ENCODE measurements at regions not wholly inside any gene's neighbourhood (a gene's known extent, or its start where the extent isn't known, plus 50 kb on each side); places are given as distances from the start of the nearest gene placed in this dataset.

DNA sequence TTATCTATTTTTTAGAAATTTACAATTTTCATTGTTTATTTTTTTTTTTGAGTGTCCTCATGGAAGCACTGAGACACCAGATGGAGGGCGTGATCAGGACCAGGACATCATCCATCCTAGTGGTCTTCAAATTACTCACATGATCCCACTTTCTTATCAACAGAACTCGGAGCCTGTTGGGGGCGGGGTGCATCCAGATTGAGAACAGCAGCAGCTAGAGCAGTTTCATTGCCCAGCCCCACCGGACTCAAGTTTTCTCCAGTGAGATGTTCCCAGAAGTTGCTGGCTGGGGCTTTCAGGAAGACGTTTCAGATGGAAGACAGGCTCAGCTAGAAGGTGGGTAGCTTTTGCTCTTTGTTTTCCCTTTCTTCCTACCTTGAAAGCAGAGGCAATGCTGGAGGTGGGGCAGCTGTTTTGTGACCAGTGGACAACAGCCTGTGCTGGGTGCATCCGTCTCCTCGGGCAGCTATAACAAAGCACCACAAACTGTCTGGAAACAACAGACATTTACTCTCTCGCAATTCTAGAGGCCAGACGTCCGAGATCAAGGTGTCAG, 562.1 kb downstream of the TBC1D22A start:
- Histone ChIP-seq H3K36me3 (ENCODE audit: control insufficient read depth in 5 of 5, insufficient read depth in 5 of 5, low read length in 5 of 5) (no peaks in the 10 kb centered on the region), H3K27ac (ENCODE audit: low read depth, low read length) (no peak overlapping the region), H3K27me3 (ENCODE audit: control insufficient read depth in 5 of 5, insufficient read depth in 4 of 5, low read length in 5 of 5) (peaks cover 0 to 3% (median under 1%) of the 10 kb centered on the region in 5 donors), H3K9me3 (ENCODE audit: control insufficient read depth in 5 of 5, low read length in 5 of 5) (peaks cover 0 to 29% (median 23%) of the 10 kb centered on the region in 5 donors), H3K4me3 (ENCODE audit: low read depth in 1 of 5, low read length in 5 of 5) (no peak overlapping the region), H3K9ac (ENCODE audit: low read length in 5 of 5) (no peak overlapping the region), H3K4me1 (ENCODE audit: control insufficient read depth in 5 of 5, insufficient read depth in 5 of 5, low read length in 5 of 5) (peaks cover 0 to 2% (median 0%) of the 10 kb centered on the region in 5 donors)

DNA sequence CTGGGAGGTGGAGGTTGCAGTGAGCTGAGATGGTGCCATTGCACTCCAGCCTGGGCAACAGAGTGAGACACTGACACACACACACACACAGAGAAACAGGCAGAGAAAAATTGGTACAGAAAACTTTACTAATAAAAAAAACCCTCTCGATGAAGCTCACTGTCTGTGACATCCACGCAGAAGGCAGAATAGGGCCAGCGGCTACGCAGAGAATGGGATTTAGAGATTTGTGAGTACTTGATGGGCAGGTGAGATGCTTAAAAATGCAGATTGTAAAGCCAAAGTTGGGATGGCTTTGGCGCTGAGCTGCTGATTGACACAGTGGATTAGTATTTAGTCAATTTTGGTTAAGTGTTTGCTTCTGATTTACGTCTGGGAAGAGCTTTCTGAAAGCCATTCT, 561.1 kb downstream of the TBC1D22A start:
- Histone ChIP-seq H3K4me3 (ENCODE audit: low read depth in 1 of 5, low read length in 5 of 5) (no peak overlapping the region), H3K27me3 (ENCODE audit: control insufficient read depth in 5 of 5, insufficient read depth in 4 of 5, low read length in 5 of 5) (no peaks in the 10 kb centered on the region), H3K27ac (ENCODE audit: low read depth, low read length) (no peak overlapping the region), H3K9me3 (ENCODE audit: control insufficient read depth in 5 of 5, low read length in 5 of 5) (peaks cover 0 to 29% (median 23%) of the 10 kb centered on the region in 5 donors), H3K4me1 (ENCODE audit: control insufficient read depth in 5 of 5, insufficient read depth in 5 of 5, low read length in 5 of 5) (no peaks in the 10 kb centered on the region), H3K36me3 (ENCODE audit: control insufficient read depth in 5 of 5, insufficient read depth in 5 of 5, low read length in 5 of 5) (no peaks in the 10 kb centered on the region), H3K9ac (ENCODE audit: low read length in 5 of 5) (no peak overlapping the region)

DNA sequence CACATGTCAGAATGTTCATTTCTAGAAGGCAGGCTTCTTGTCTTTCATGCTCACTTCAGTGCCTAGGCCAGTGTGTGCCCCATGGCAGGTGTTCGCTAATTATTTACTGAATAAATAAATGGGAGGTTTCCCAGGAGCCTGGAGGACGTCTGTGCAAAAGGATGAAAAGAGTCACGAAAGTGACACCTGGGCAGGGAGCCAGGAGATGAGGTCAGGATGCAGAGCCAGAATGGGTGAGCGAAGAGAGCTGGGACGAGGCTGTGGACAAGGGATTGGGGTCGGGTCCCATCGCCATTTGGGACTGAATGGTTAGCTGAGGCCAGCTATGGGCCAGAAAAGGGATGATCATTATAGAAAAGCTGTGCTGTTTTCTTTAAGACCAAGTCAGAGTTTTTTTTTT, 560.4 kb downstream of the TBC1D22A start:
- Histone ChIP-seq H3K9ac (ENCODE audit: low read length in 5 of 5) (no peak overlapping the region), H3K27ac (ENCODE audit: low read depth, low read length) (no peak overlapping the region), H3K4me1 (ENCODE audit: control insufficient read depth in 5 of 5, insufficient read depth in 5 of 5, low read length in 5 of 5) (no peaks in the 10 kb centered on the region), H3K36me3 (ENCODE audit: control insufficient read depth in 5 of 5, insufficient read depth in 5 of 5, low read length in 5 of 5) (no peaks in the 10 kb centered on the region), H3K4me3 (ENCODE audit: low read depth in 1 of 5, low read length in 5 of 5) (no peak overlapping the region), H3K27me3 (ENCODE audit: control insufficient read depth in 5 of 5, insufficient read depth in 4 of 5, low read length in 5 of 5) (no peaks in the 10 kb centered on the region), H3K9me3 (ENCODE audit: control insufficient read depth in 5 of 5, low read length in 5 of 5) (peaks cover 0 to 29% (median 23%) of the 10 kb centered on the region in 5 donors)

DNA sequence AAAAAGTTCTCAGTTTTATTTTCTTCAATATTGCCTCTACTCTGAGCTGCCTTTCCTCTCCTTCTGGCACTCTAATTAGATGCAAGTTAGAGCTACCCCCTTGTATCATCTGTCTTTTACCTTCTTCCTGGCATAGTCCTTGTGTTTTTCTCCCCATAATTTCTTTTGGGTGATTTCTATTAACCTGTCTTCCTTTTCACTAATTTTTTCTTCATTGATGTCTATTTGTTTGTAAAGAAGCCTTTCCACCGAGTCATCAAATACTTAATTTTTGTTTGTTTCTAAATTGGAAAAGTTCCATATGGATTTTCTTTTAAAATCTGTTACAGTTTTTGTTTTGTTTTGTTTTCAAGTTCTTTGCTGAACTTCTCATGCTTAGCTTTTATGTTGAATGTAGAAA, 558.1 kb downstream of the TBC1D22A start:
- H3K27me3 ChIP-seq (ENCODE audit: control insufficient read depth in 5 of 5, insufficient read depth in 4 of 5, low read length in 5 of 5) = peaks cover 0 to 2% (median 0%) of the 10 kb centered on the region in 5 donors
- H3K4me1 ChIP-seq (ENCODE audit: control insufficient read depth in 5 of 5, insufficient read depth in 5 of 5, low read length in 5 of 5) = peaks cover 0 to 4% (median 0%) of the 10 kb centered on the region in 5 donors
- H3K9me3 ChIP-seq (ENCODE audit: control insufficient read depth in 5 of 5, low read length in 5 of 5) = peaks cover 0 to 29% (median 23%) of the 10 kb centered on the region in 5 donors
- H3K9ac ChIP-seq (ENCODE audit: low read length in 5 of 5) = no peak overlapping the region
- no peak overlapping the region for H3K4me3 ChIP-seq (ENCODE audit: low read depth in 1 of 5, low read length in 5 of 5)
- no peaks in the 10 kb centered on the region for H3K36me3 ChIP-seq (ENCODE audit: control insufficient read depth in 5 of 5, insufficient read depth in 5 of 5, low read length in 5 of 5)
- H3K27ac ChIP-seq (ENCODE audit: low read depth, low read length) = no peak overlapping the region

DNA sequence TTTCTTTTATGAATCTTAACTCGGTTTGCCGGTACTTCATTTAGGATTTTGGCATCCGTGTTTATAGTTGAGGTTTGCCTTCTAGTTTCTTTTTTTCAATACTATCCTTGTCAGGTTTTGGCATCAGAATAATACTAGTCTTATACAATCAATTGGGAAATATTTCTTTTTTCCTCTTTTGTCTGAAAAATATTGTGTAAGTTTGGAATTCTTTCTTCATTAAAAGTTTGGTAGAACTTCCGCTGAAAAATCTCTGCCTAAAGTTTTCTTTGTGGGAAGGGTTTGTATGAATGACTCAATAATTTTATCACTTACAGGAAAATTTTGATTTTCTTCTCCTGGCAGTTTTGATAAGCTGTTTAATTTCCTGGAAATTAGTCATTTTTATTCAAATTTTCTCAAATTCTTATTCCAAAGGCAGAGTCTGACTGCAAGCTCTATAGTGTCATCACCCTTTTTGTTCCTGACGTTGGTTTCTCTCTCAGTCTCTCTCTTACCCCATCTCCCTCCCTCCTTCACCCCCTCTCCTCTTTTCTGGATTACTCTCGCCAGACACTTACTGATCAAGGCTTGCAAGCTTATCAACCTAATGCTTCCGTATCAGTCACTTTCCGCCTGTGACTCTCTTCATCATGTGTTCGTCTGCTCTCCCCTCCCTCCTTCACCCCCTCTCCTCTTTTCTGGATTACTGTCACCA, 555.7 kb downstream of the TBC1D22A start:
- Histone ChIP-seq H3K4me1 (ENCODE audit: control insufficient read depth in 5 of 5, insufficient read depth in 5 of 5, low read length in 5 of 5) (peaks cover 0 to 4% (median 0%) of the 10 kb centered on the region in 5 donors), H3K27me3 (ENCODE audit: control insufficient read depth in 5 of 5, insufficient read depth in 4 of 5, low read length in 5 of 5) (peaks cover 0 to 2% (median 0%) of the 10 kb centered on the region in 5 donors), H3K27ac (ENCODE audit: low read depth, low read length) (no peak overlapping the region), H3K4me3 (ENCODE audit: low read depth in 1 of 5, low read length in 5 of 5) (no peak overlapping the region), H3K36me3 (ENCODE audit: control insufficient read depth in 5 of 5, insufficient read depth in 5 of 5, low read length in 5 of 5) (no peaks in the 10 kb centered on the region), H3K9ac (ENCODE audit: low read length in 5 of 5) (no peak overlapping the region), H3K9me3 (ENCODE audit: control insufficient read depth in 5 of 5, low read length in 5 of 5) (peaks cover 0 to 29% (median 23%) of the 10 kb centered on the region in 5 donors)

DNA sequence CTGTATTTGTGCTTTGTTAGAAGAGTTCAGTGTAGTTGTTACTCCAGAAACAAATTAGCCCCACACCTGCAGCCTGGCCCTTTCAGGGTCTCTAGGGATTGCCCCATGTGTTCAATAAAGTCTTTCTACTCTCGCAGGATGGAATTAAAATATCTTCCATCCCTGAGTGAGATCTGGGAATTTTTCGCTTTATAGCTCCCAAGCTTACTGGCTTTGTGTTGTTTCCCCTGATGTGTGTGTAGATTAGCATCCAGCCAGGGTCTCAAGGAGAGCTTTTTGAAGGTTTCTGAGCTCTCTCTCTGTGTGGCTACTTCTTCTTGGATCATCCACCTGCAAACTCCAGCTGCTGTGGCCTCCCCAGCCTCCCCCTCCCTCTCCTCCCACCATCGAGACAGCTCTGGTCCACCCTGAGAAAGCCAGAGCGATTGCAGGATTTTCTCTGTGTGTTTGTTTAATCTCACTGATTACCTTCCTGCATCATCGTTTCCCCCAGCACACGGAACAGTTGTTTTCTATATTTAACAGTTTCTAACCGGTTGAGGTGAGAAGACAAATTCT, 553.5 kb downstream of the TBC1D22A start:
- no peak overlapping the region for H3K27ac ChIP-seq (ENCODE audit: low read depth, low read length)
- no peak overlapping the region for H3K9ac ChIP-seq (ENCODE audit: low read length in 5 of 5)
- H3K4me1 ChIP-seq (ENCODE audit: control insufficient read depth in 5 of 5, insufficient read depth in 5 of 5, low read length in 5 of 5) = peaks cover 0 to 4% (median 0%) of the 10 kb centered on the region in 5 donors
- peaks cover 0 to 2% (median 0%) of the 10 kb centered on the region in 5 donors for H3K27me3 ChIP-seq (ENCODE audit: control insufficient read depth in 5 of 5, insufficient read depth in 4 of 5, low read length in 5 of 5)
- no peak overlapping the region for H3K4me3 ChIP-seq (ENCODE audit: low read depth in 1 of 5, low read length in 5 of 5)
- peaks cover 0 to 16% (median 10%) of the 10 kb centered on the region in 5 donors for H3K9me3 ChIP-seq (ENCODE audit: control insufficient read depth in 5 of 5, low read length in 5 of 5)
- no peaks in the 10 kb centered on the region for H3K36me3 ChIP-seq (ENCODE audit: control insufficient read depth in 5 of 5, insufficient read depth in 5 of 5, low read length in 5 of 5)

DNA sequence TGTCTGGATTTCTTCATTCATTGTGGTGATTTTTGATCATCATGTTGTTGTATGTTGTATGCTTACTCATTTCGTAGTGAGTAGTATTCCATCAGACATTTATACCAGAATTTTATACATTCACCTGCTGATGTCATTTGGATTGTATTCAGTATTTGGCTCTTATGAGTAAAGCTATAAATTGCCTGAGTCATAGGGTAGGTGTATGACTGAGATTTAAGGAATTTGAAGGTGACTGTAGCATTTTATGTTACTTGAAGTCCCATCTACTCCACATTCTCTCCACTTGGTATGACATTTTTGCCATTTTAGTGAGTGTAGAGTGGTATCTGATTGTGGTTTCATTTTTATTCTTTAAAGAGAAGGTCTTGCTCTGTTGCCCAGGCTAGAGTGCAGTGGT, 548.2 kb downstream of the TBC1D22A start:
- peaks cover 0 to 10% (median 4%) of the 10 kb centered on the region in 5 donors for H3K4me1 ChIP-seq (ENCODE audit: control insufficient read depth in 5 of 5, insufficient read depth in 5 of 5, low read length in 5 of 5)
- no peaks in the 10 kb centered on the region for H3K36me3 ChIP-seq (ENCODE audit: control insufficient read depth in 5 of 5, insufficient read depth in 5 of 5, low read length in 5 of 5)
- no peak overlapping the region for H3K4me3 ChIP-seq (ENCODE audit: low read depth in 1 of 5, low read length in 5 of 5)
- H3K9me3 ChIP-seq (ENCODE audit: control insufficient read depth in 5 of 5, low read length in 5 of 5) = peaks cover 0 to 4% (median 4%) of the 10 kb centered on the region in 5 donors
- no peak overlapping the region for H3K27ac ChIP-seq (ENCODE audit: low read depth, low read length)
- H3K27me3 ChIP-seq (ENCODE audit: control insufficient read depth in 5 of 5, insufficient read depth in 4 of 5, low read length in 5 of 5) = no peaks in the 10 kb centered on the region
- no peak overlapping the region for H3K9ac ChIP-seq (ENCODE audit: low read length in 5 of 5)

DNA sequence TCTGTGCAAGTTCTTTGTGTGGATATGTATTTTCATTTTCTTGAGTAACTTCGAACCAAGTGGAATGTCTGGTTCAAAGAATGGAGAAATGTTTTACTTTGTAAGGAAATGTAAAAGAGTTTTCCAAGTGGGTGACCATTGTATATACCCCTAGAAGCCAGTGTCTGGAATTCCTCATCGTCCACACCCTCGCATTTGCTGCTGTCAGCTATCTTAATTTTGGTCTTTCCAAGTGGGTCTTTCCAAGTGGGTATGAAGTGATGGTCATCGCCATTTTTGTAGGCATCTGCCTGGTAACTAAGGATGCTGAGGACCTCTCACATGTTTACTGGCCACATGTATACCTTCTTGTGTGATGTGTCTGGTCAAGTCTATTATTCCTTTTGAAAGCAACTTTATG, 547.5 kb downstream of the TBC1D22A start:
- no peak overlapping the region for H3K27ac ChIP-seq (ENCODE audit: low read depth, low read length)
- H3K27me3 ChIP-seq (ENCODE audit: control insufficient read depth in 5 of 5, insufficient read depth in 4 of 5, low read length in 5 of 5) = no peaks in the 10 kb centered on the region
- H3K4me3 ChIP-seq (ENCODE audit: low read depth in 1 of 5, low read length in 5 of 5) = no peak overlapping the region
- no peaks in the 10 kb centered on the region for H3K36me3 ChIP-seq (ENCODE audit: control insufficient read depth in 5 of 5, insufficient read depth in 5 of 5, low read length in 5 of 5)
- peaks cover 0 to 10% (median 4%) of the 10 kb centered on the region in 5 donors for H3K4me1 ChIP-seq (ENCODE audit: control insufficient read depth in 5 of 5, insufficient read depth in 5 of 5, low read length in 5 of 5)
- H3K9ac ChIP-seq (ENCODE audit: low read length in 5 of 5) = no peak overlapping the region
- peaks cover 0 to 4% (median 4%) of the 10 kb centered on the region in 5 donors for H3K9me3 ChIP-seq (ENCODE audit: control insufficient read depth in 5 of 5, low read length in 5 of 5)

DNA sequence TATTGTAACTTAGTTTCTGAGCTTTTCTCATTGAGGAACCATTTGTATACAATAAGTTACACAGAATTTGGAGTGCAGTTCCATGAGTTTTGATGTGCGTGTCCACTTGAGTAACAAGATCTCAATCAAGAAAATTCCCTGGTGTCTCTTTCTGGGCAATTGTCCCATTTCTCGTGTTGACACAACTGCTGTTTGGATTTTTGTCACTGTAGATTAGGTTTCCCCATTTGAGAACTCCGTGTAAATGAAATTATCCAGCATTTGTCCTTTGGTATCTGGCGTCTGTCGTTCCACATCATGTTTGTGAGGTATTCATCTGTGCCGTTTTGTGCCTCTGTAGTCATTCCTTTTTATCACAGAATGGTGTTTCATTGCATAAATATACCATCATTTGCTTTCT, 547.0 kb downstream of the TBC1D22A start:
- no peak overlapping the region for H3K4me3 ChIP-seq (ENCODE audit: low read depth in 1 of 5, low read length in 5 of 5)
- H3K36me3 ChIP-seq (ENCODE audit: control insufficient read depth in 5 of 5, insufficient read depth in 5 of 5, low read length in 5 of 5) = no peaks in the 10 kb centered on the region
- H3K9ac ChIP-seq (ENCODE audit: low read length in 5 of 5) = no peak overlapping the region
- peaks cover 0 to 4% (median 4%) of the 10 kb centered on the region in 5 donors for H3K9me3 ChIP-seq (ENCODE audit: control insufficient read depth in 5 of 5, low read length in 5 of 5)
- no peak overlapping the region for H3K27ac ChIP-seq (ENCODE audit: low read depth, low read length)
- H3K27me3 ChIP-seq (ENCODE audit: control insufficient read depth in 5 of 5, insufficient read depth in 4 of 5, low read length in 5 of 5) = peaks cover 0 to 2% (median 0%) of the 10 kb centered on the region in 5 donors
- peaks cover 0 to 12% (median 4%) of the 10 kb centered on the region in 5 donors for H3K4me1 ChIP-seq (ENCODE audit: control insufficient read depth in 5 of 5, insufficient read depth in 5 of 5, low read length in 5 of 5)

DNA sequence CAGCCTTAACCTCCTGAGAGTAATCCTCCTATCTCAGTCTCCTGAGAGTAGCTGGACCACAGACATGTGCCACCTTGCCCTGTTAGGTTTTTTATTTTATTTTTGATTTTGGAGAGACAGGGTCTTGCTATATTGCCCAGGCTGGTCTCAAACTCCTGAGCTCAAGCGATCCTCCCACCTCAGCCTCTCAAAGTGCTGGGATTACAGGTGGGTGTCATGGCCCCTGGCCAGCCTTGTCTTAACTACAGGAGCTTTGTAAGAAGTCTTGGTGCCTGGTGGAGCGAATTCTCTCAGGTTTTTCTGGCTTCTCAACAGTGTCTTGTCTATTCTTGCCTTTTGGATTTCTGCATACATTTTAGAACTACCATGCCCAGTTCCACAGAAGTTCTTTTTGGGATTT, 546.4 kb downstream of the TBC1D22A start:
- H3K9me3 ChIP-seq (ENCODE audit: control insufficient read depth in 5 of 5, low read length in 5 of 5) = peaks cover 0 to 4% (median 4%) of the 10 kb centered on the region in 5 donors
- H3K36me3 ChIP-seq (ENCODE audit: control insufficient read depth in 5 of 5, insufficient read depth in 5 of 5, low read length in 5 of 5) = no peaks in the 10 kb centered on the region
- H3K27me3 ChIP-seq (ENCODE audit: control insufficient read depth in 5 of 5, insufficient read depth in 4 of 5, low read length in 5 of 5) = peaks cover 0 to 6% (median 0%) of the 10 kb centered on the region in 5 donors

More for the DNA sequence above, 546.4 kb downstream of the TBC1D22A start:
- no peak overlapping the region for H3K27ac ChIP-seq (ENCODE audit: low read depth, low read length)
- H3K4me3 ChIP-seq (ENCODE audit: low read depth in 1 of 5, low read length in 5 of 5) = no peak overlapping the region
- H3K9ac ChIP-seq (ENCODE audit: low read length in 5 of 5) = no peak overlapping the region
- H3K4me1 ChIP-seq (ENCODE audit: control insufficient read depth in 5 of 5, insufficient read depth in 5 of 5, low read length in 5 of 5) = peaks cover 0 to 13% (median 4%) of the 10 kb centered on the region in 5 donors
